ENCODE measurements at regions not wholly inside any gene's neighbourhood (a gene's known extent, or its start where the extent isn't known, plus 50 kb on each side); places are given as distances from the start of the nearest gene placed in this dataset.
"Not testable (repeated sequence)": the region's sequence is repeated elsewhere in the genome, so short reads cannot be mapped to it uniquely, and the experiment has no call there.

DNA sequence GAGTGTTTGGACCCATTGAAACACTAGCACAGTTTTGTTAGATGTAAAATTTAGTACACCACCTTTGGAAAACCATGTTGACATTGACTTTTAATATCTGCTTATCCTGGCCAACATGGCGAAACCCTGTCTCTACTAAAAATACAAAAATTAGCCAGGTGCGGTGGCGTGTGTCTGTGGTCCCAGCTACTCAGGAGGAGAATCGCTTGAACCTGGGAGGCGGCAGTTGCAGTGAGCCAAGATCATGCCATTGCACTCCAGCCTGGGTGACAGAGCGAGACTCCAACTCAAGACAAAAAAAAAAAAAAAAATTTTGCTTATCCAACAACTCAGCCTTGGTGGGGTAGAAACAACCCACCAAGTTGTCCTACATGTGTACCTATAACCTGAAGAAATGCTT lies 454.2 kb downstream of the EFNB2 start:
- TF ChIP-seq, protein P1, sequence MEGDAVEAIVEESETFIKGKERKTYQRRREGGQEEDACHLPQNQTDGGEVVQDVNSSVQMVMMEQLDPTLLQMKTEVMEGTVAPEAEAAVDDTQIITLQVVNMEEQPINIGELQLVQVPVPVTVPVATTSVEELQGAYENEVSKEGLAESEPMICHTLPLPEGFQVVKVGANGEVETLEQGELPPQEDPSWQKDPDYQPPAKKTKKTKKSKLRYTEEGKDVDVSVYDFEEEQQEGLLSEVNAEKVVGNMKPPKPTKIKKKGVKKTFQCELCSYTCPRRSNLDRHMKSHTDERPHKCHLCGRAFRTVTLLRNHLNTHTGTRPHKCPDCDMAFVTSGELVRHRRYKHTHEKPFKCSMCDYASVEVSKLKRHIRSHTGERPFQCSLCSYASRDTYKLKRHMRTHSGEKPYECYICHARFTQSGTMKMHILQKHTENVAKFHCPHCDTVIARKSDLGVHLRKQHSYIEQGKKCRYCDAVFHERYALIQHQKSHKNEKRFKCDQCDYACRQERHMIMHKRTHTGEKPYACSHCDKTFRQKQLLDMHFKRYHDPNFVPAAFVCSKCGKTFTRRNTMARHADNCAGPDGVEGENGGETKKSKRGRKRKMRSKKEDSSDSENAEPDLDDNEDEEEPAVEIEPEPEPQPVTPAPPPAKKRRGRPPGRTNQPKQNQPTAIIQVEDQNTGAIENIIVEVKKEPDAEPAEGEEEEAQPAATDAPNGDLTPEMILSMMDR (IDR thresholded peaks at IDR 0.05; ENCODE audit: low read depth, low read length, poor library complexity, severe bottlenecking) = not testable (repeated sequence)
- TF ChIP-seq EZH2phosphoT487 (IDR thresholded peaks at IDR 0.05; ENCODE audit: borderline replicate concordance, low read length) = not testable (repeated sequence)
